GM12878 (cell line): ENCODE measurements at regions not wholly inside any gene's neighbourhood (a gene's known extent, or its start where the extent isn't known, plus 50 kb on each side); places are given as distances from the start of the nearest gene placed in this dataset.

Source experiments
- ATAC-seq: fragments of 200-7000 bp; cut with Tn5 transposase; 3 replicates; pipeline ENCODE4 v1.9.1; 2020; ENCODE audit warnings: mild to moderate bottlenecking, moderate library complexity
- BruUV-seq: library from RNA; stranded (reverse); fragments of 400-500 nt; replicated peaks from 2 replicates; lab custom pipeline; 2021; lab: Mats Ljungman, UMichigan
- CTCF ChIA-PET: fragments of 300-600 bp; sonication (Branson Sonifier 250); formaldehyde crosslinking; extraction: SDS; loops from one replicate; lab custom pipeline; 2021; ENCODE audit warnings: inconsistent platforms; lab: Yijun Ruan, JAX
- POLR2A ChIA-PET: fragments of 350-600 bp; formaldehyde crosslinking; extraction: SDS; loops from one replicate; lab custom pipeline; 2021; ENCODE audit warnings: inconsistent platforms; lab: Charles Lee
- RAD21 ChIA-PET: fragments of 300-600 bp; sonication (Branson Sonifier 250); formaldehyde crosslinking; loops from one replicate; lab custom pipeline; 2023; ENCODE audit warnings: antibody characterized with exemption; ENCODE audit not compliant: unreplicated experiment; lab: Charles Lee
- SMC1A ChIA-PET: fragments of 300-600 bp; sonication (Branson Sonifier 250); formaldehyde crosslinking; loops from one replicate; lab custom pipeline; 2023; ENCODE audit not compliant: unreplicated experiment, uncharacterized antibody; lab: Charles Lee
- DNase-seq: peaks from one replicate; pipeline ENCODE4 v3.0.0-alpha.2; 2011; ENCODE audit warnings: low read depth, low spot score
- FAIRE-seq: peaks from 3 replicates; lab custom pipeline; 2011; peaks lifted over from hg19 to GRCh38; lab: Jason Lieb, UNC
- H2AFZ ChIP-seq: 2 replicates; pipeline ENCODE4 v1.6.0; 2011; ENCODE audit warnings: low read depth, low read length, control low read depth; ENCODE audit not compliant: control insufficient read depth
- H3K27ac ChIP-seq: 2 replicates; pipeline ENCODE4 v1.5.1; 2011; ENCODE audit warnings: control low read depth; ENCODE audit not compliant: control insufficient read depth, insufficient read depth
- H3K27me3 ChIP-seq, 2 experiments: replicated peaks in 1 of 2; 2 replicates each; pipeline versions ENCODE4 v1.6.0 to v1.6.1; 2011; ENCODE audit warnings: low read length in 1 of 2; ENCODE audit not compliant: control insufficient read depth in 2 of 2, insufficient read depth in 2 of 2
- H3K36me3 ChIP-seq, 2 experiments: 2 replicates each; pipeline ENCODE4 v1.5.1; 2011; ENCODE audit warnings: low read length in 1 of 2; ENCODE audit not compliant: control insufficient read depth in 2 of 2, insufficient read depth in 2 of 2
- H3K4me1 ChIP-seq: 2 replicates; pipeline ENCODE4 v1.6.1; 2011; ENCODE audit warnings: mild to moderate bottlenecking, low read length, moderate library complexity, mixed read lengths; ENCODE audit not compliant: control insufficient read depth, insufficient read depth
- H3K4me2 ChIP-seq: 2 replicates; pipeline ENCODE4 v1.6.0; 2011; ENCODE audit warnings: control low read depth; ENCODE audit not compliant: control insufficient read depth, insufficient read depth
- H3K4me3 ChIP-seq: fragments of 200-600 bp; sonication (generic); 2 replicates; pipeline ENCODE4 v1.5.1; 2016
- H3K79me2 ChIP-seq: 2 replicates; pipeline ENCODE4 v1.6.0; 2011; ENCODE audit warnings: low read length; ENCODE audit not compliant: control insufficient read depth, insufficient read depth
- H3K9ac ChIP-seq: 2 replicates; pipeline ENCODE4 v1.8.0; 2011; ENCODE audit warnings: low read length, control low read depth, mixed read lengths; ENCODE audit not compliant: control insufficient read depth, insufficient read depth
- H3K9me3 ChIP-seq: replicated peaks from 3 replicates; pipeline ENCODE4 v1.5.1; 2011; ENCODE audit warnings: mild to moderate bottlenecking, low read length; ENCODE audit not compliant: control insufficient read depth, insufficient read depth
- H4K20me1 ChIP-seq: 2 replicates; pipeline ENCODE4 v1.6.0; 2011; ENCODE audit not compliant: control insufficient read depth, insufficient read depth
- BACH1 ChIP-seq: fragments of 450-650 bp; IDR thresholded peaks from 2 replicates; pipeline ENCODE4 v1.6.1; 2017; ENCODE audit warnings: mild to moderate bottlenecking, borderline replicate concordance
- CEBPB ChIP-seq, 2 experiments: fragments of 150-350 bp in 1 of 2; IDR thresholded peaks; 2 replicates each; pipeline ENCODE4 v1.6.1; 2012 to 2014; ENCODE audit warnings: low read depth in 2 of 2, low read length in 2 of 2, borderline replicate concordance in 1 of 2, inconsistent platforms in 1 of 2
- CTCF ChIP-seq, 3 experiments: IDR thresholded peaks in 2 of 3; conservative IDR thresholded peaks in 1 of 3; 2 replicates each; pipeline ENCODE4 v1.5.1; 2011; ENCODE audit warnings: low read depth in 3 of 3, low read length in 3 of 3, mild to moderate bottlenecking in 3 of 3, control low read depth in 2 of 3, moderate library complexity in 2 of 3, inconsistent platforms in 1 of 3, mixed read lengths in 1 of 3; ENCODE audit not compliant: control insufficient read depth in 2 of 3, insufficient read depth in 1 of 3; ENCODE audit errors: extremely low read depth in 1 of 3
- FOS ChIP-seq: IDR thresholded peaks from 3 replicates; pipeline ENCODE4 v1.6.1; 2011; ENCODE audit warnings: borderline replicate concordance; ENCODE audit not compliant: insufficient read length; ENCODE audit errors: extremely low read depth
- KLF5 ChIP-seq: fragments of 450-650 bp; IDR thresholded peaks from 2 replicates; pipeline ENCODE4 v1.6.1; 2014; ENCODE audit warnings: mild to moderate bottlenecking; ENCODE audit not compliant: partially characterized antibody
- MLLT1 ChIP-seq: fragments of 450-650 bp; IDR thresholded peaks from 2 replicates; pipeline ENCODE4 v1.6.1; 2016; ENCODE audit warnings: mild to moderate bottlenecking
- MYB ChIP-seq: fragments of 150-350 bp; IDR thresholded peaks from 2 replicates; pipeline ENCODE4 v1.6.1; 2014; ENCODE audit warnings: mild to moderate bottlenecking, low read depth, low read length, borderline replicate concordance
- RUNX3 ChIP-seq: IDR thresholded peaks from 2 replicates; pipeline ENCODE4 v1.6.1; 2012; ENCODE audit warnings: low read length, inconsistent platforms
- TCF3 ChIP-seq: IDR thresholded peaks from 2 replicates; pipeline ENCODE4 v1.6.1; 2012; ENCODE audit warnings: low read depth, mild to moderate bottlenecking, low read length, borderline replicate concordance; ENCODE audit not compliant: insufficient read depth
- WGBS: methylation state at CpG from one replicate; pipeline ENCODE4 v1.1.6; 2016; ENCODE audit warnings: low lambda C conversion rate; ENCODE audit not compliant: insufficient replicate concordance, insufficient coverage; ENCODE audit errors: missing lambda C conversion rate; 5-methylcytosine and 5-hydroxymethylcytosine counted together
- in situ Hi-C: fragments of 300-500 bp; cut with MboI; formaldehyde crosslinking; loops from 9 replicates; pipeline ENCODE4 v1.14.3; 2018; ENCODE audit warnings: mixed read lengths
- intact Hi-C: fragments of 100-400 bp; cut with micrococcal nuclease; formaldehyde crosslinking; loops from one replicate; pipeline ENCODE4 v1.14.2; 2022; ENCODE audit not compliant: unreplicated experiment

DNA sequence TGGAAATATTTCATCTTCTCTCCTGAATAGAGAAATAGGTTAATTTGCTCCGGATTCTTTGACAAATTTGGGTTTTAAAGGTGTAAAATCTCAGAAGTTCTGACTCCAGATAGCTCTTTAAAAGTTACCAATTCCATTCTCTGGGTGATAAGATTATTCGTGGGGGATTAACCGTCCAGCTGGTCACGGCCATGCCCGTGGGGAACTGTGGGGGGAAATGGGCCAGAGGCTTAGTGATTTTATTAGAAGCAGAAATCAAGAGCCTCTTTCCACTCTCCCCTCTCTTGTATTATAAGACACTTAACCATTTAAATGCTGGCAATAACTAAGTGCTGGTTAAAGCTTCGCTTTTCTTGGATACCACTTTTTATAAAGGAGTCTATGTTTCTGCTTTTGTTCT, 376.4 kb upstream of the KAZN start:
- H3K27ac ChIP-seq: no peak overlapping the region
- DNase-seq: no peak
- H3K4me1 ChIP-seq: no peaks in the 10 kb centered on the region
- POLR2A ChIA-PET: no interaction called here
- H3K36me3 ChIP-seq: no peaks in the 10 kb centered on the region
- H3K4me3 ChIP-seq: no peak overlapping the region
- H3K9ac ChIP-seq: no peak overlapping the region
- in situ Hi-C loops: no loop called here
- RAD21 ChIA-PET: no interaction called here
- H3K9me3 ChIP-seq: no peaks in the 10 kb centered on the region
- no peak overlapping the region for H3K4me2 ChIP-seq
- FAIRE-seq: no peak
- BruUV-seq: no TSS peak
- CTCF ChIA-PET: no interaction called here
- H2AFZ ChIP-seq: no peak overlapping the region
- 22% methylated on average over 6 of the region's 6 CpGs for WGBS
- intact Hi-C loops: no loop called here
- H4K20me1 ChIP-seq: no peaks in the 10 kb centered on the region
- SMC1A ChIA-PET: interaction anchor here (1.2 kb wide), 1 partner anchor 23 kb away, joined by 3 read pairs; no protein-coding TSS in a partner anchor
- no peak for TF ChIP-seq CEBPB (IDR thresholded peaks at IDR 0.05; ENCODE audit: borderline replicate concordance in 1 of 2, low read depth in 2 of 2, low read length in 2 of 2)
- TF ChIP-seq KLF5: no peak
- no peak for TF ChIP-seq BACH1
- no peak for TF ChIP-seq MYB
- TF ChIP-seq FOS: no peak
- no peak for TF ChIP-seq RUNX3
- TF ChIP-seq MLLT1: no peak
- TF ChIP-seq TCF3: no peak
- TF ChIP-seq CTCF (IDR thresholded peaks at IDR 0.05 in 2 of 3, conservative IDR thresholded peaks at IDR 0.05 in 1 of 3; ENCODE audit: control insufficient read depth in 2 of 3, extremely low read depth in 1 of 3, insufficient read depth in 1 of 3, low read depth in 3 of 3, low read length in 3 of 3): no peak
- TF ChIP-seq, all 136 proteins: peak for 0
- no peak for ATAC-seq
- Histone ChIP-seq H3K27me3 (no peaks in the 10 kb centered on the region), H3K79me2 (no peaks in the 10 kb centered on the region)
